ENCODE measurements at regions not wholly inside any gene's neighbourhood (a gene's known extent, or its start where the extent isn't known, plus 50 kb on each side); places are given as distances from the start of the nearest gene placed in this dataset.
A peak's percentile ranks its signal among the peaks of the same experiment; 100 is the strongest.

DNA sequence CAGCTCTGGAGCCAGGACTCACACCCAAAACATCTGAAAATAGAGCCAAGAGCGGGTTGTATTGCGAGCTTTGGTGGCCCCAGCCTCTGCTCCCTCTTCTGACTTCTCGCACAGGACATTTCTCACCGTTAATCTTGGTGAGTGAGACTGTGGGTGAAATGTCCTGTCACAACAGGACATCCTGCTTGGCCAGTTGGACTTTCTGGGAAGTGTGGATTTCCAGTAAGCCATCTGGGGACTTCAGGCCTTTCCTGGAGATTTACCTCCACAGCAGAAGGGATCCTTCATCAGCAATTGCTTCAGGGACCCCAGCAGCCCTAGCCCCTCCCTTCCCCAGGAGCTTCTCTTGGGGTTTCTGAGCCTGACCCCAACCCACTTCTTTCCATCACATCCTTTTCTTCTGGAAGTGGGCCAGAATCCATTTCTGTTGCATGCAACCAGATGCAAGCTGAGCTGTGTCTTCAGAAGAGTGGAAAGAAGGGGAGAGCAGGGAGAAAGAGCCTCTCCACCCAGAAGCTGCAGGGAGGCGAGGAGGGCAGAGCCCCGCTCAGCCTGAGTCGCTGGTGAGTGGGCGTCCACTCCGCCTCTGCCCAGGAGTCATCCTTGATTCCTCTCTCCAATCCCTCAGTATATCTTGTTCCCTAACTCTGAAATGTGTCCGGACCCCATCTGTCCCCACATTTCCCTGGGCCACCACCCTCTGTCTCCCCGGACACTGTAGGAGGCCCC lies 50.3 kb upstream of the GADD45G start:
- no peak for DNase-seq (ENCODE audit: low read depth, low spot score)

DNA sequence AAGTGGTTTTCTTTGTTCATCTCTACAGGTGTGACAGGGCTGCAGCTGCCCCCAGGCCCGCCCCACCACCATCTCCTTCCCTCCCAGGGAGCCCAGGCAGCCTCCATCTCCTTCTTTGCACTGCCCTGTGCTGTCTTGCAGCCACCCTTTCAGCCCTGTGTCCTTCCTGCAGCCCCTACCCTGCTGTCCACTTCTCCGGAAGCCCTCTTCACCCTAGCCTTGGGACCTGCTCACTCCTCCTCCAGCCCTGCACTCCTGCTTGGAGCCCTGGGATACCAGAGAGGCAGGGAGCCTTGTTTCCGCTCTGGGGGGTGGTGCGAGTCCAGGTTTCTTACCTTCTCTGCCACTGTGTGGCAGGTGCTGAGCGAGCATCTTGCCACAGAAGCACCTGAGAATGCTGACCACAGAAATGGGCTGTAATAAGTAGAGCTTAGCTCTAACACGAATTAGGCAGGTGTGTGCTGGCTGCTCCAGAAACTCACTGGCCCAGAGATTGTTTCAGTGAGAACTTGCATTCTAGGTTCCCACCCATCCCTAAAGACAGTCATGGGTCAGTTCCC lies 51.3 kb upstream of the GADD45G start:
- DNase-seq (ENCODE audit: low read depth, low spot score), result no peak

- no peak for DNase-seq (ENCODE audit: low read depth, low spot score)
Measured at GRCh38 chr9:89550346-89550927, 52.5 kb upstream of the SEMA4D start.

GRCh38 chr9:89549031-89549644 lies 51.2 kb upstream of the SEMA4D start:
- DNase-seq (ENCODE audit: low read depth, low spot score), result peak; percentile 85

- no peak for DNase-seq (ENCODE audit: low read depth, low spot score)
Measured at GRCh38 chr9:89548071-89548638, 50.2 kb upstream of the SEMA4D start.
